MM.1S (cell line): ENCODE measurements at regions not wholly inside any gene's neighbourhood (a gene's known extent, or its start where the extent isn't known, plus 50 kb on each side); places are given as distances from the start of the nearest gene placed in this dataset.

Source experiments
- DNase-seq: peaks from one replicate; pipeline ENCODE4 v3.0.0-alpha.2; 2015
- H2AFZ ChIP-seq: fragments of 300-600 bp; sonication (generic); 2 replicates; pipeline ENCODE4 v1.6.0; 2016; ENCODE audit warnings: antibody characterized with exemption, low read length
- H3F3A ChIP-seq: fragments of 300-600 bp; sonication (generic); 2 replicates; pipeline ENCODE4 v1.6.1; 2016; ENCODE audit warnings: mild to moderate bottlenecking, antibody characterized with exemption, low read length, moderate library complexity, mixed read lengths; ENCODE audit not compliant: insufficient read depth
- H3K27ac ChIP-seq: fragments of 300-600 bp; sonication (generic); 2 replicates; pipeline ENCODE4 v1.5.1; 2016; ENCODE audit warnings: mild to moderate bottlenecking, low read length
- H3K27me3 ChIP-seq: fragments of 300-600 bp; sonication (generic); replicated peaks from 2 replicates; pipeline ENCODE4 v1.6.0; 2016; ENCODE audit warnings: low read length; ENCODE audit not compliant: insufficient read depth
- H3K36me3 ChIP-seq: fragments of 300-600 bp; sonication (generic); replicated peaks from 2 replicates; pipeline ENCODE4 v1.6.1; 2016; ENCODE audit warnings: mild to moderate bottlenecking, low read length, mixed read lengths; ENCODE audit not compliant: insufficient read depth
- H3K4me1 ChIP-seq: fragments of 300-600 bp; sonication (generic); 2 replicates; pipeline ENCODE4 v1.6.1; 2016; ENCODE audit warnings: low read length, mixed read lengths
- H3K4me2 ChIP-seq: fragments of 300-600 bp; sonication (generic); 2 replicates; pipeline ENCODE4 v1.6.0; 2016; ENCODE audit warnings: low read depth, low read length
- H3K4me3 ChIP-seq: fragments of 300-600 bp; sonication (generic); 2 replicates; pipeline ENCODE4 v1.5.1; 2016; ENCODE audit warnings: low read length, mixed read lengths
- H3K79me2 ChIP-seq: fragments of 300-600 bp; sonication (generic); 2 replicates; pipeline ENCODE4 v1.6.1; 2016; ENCODE audit warnings: mixed run types, low read length, mixed read lengths
- H3K9ac ChIP-seq: fragments of 300-600 bp; sonication (generic); 2 replicates; pipeline ENCODE4 v1.6.1; 2016; ENCODE audit warnings: low read length, mixed read lengths
- H3K9me2 ChIP-seq: fragments of 300-600 bp; sonication (generic); replicated peaks from 2 replicates; pipeline ENCODE4 v1.6.1; 2016; ENCODE audit warnings: mild to moderate bottlenecking, low read length, mixed read lengths; ENCODE audit not compliant: insufficient read depth
- H3K9me3 ChIP-seq: fragments of 300-600 bp; sonication (generic); replicated peaks from 2 replicates; pipeline ENCODE4 v1.6.1; 2016; ENCODE audit warnings: mild to moderate bottlenecking, low read length, mixed read lengths; ENCODE audit not compliant: insufficient read depth
- H4K20me1 ChIP-seq: fragments of 300-600 bp; sonication (generic); 2 replicates; pipeline ENCODE4 v1.6.1; 2016; ENCODE audit warnings: mild to moderate bottlenecking, low read length, moderate library complexity, mixed read lengths; ENCODE audit not compliant: insufficient read depth
- EZH2 ChIP-seq: fragments of 300-600 bp; sonication (generic); optimal IDR thresholded peaks from 2 replicates; pipeline ENCODE3; 2017; ENCODE audit warnings: low read depth, mild to moderate bottlenecking, antibody characterized with exemption, low read length, mixed read lengths
- EZH2phosphoT487 ChIP-seq: fragments of 300-600 bp; sonication (generic); IDR thresholded peaks from 2 replicates; pipeline ENCODE4 v1.6.1; 2018; ENCODE audit warnings: antibody characterized with exemption, low read length
- TF ChIP-seq, protein P1 (sequence below): fragments of 300-600 bp; sonication (generic); IDR thresholded peaks from 2 replicates; pipeline ENCODE4 v1.5.1; 2016; ENCODE audit warnings: antibody characterized with exemption, low read length, mixed read lengths

DNA sequence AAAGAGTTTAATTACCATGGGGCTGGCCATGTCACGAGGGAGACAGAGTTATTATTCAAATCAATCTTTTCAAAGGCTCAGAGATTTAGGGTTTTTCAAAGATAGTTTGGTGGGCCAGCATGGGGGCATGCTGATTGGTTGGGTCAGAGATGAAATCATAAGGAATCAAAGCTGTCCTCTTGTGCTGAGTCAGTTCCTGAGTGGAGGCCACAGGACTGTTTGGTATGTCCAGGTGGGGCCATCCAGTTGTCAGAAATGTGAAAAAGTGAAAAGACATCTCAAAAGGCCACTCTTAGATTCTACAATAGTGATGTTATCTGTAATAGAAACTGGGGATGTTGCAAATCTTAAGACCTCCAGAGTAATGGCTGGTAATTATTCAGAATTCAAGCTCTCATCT is 288.6 kb downstream of the EN1 start:
- Histone ChIP-seq H3K4me1 (no peaks in the 10 kb centered on the region), H3K4me3 (no peak overlapping the region), H3K9me2 (no peaks in the 10 kb centered on the region), H3K4me2 (no peak overlapping the region), H3K9me3 (no peaks in the 10 kb centered on the region), H3K27me3 (no peaks in the 10 kb centered on the region), H3F3A (no peaks in the 10 kb centered on the region), H3K36me3 (no peaks in the 10 kb centered on the region), H3K9ac (no peak overlapping the region), H3K79me2 (no peaks in the 10 kb centered on the region), H3K27ac (no peak overlapping the region), H2AFZ (no peak overlapping the region), H4K20me1 (no peaks in the 10 kb centered on the region)
- DNase-seq: no peak
- TF ChIP-seq EZH2phosphoT487 (no peak), EZH2 (no peak)
- TF ChIP-seq, protein P1, sequence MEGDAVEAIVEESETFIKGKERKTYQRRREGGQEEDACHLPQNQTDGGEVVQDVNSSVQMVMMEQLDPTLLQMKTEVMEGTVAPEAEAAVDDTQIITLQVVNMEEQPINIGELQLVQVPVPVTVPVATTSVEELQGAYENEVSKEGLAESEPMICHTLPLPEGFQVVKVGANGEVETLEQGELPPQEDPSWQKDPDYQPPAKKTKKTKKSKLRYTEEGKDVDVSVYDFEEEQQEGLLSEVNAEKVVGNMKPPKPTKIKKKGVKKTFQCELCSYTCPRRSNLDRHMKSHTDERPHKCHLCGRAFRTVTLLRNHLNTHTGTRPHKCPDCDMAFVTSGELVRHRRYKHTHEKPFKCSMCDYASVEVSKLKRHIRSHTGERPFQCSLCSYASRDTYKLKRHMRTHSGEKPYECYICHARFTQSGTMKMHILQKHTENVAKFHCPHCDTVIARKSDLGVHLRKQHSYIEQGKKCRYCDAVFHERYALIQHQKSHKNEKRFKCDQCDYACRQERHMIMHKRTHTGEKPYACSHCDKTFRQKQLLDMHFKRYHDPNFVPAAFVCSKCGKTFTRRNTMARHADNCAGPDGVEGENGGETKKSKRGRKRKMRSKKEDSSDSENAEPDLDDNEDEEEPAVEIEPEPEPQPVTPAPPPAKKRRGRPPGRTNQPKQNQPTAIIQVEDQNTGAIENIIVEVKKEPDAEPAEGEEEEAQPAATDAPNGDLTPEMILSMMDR: no peak

- TF ChIP-seq EZH2: no peak
- no peak for TF ChIP-seq EZH2phosphoT487
- TF ChIP-seq, protein P1: no peak
- no peak overlapping the region for H2AFZ ChIP-seq
- H3K36me3 ChIP-seq: no peaks in the 10 kb centered on the region
- no peak overlapping the region for H3K27ac ChIP-seq
- no peak overlapping the region for H3K4me2 ChIP-seq
- no peaks in the 10 kb centered on the region for H3K4me1 ChIP-seq
- H4K20me1 ChIP-seq: no peaks in the 10 kb centered on the region
- H3K27me3 ChIP-seq: no peaks in the 10 kb centered on the region
- no peak overlapping the region for H3K9ac ChIP-seq
- H3K79me2 ChIP-seq: no peaks in the 10 kb centered on the region
- no peaks in the 10 kb centered on the region for H3K9me2 ChIP-seq
- DNase-seq: no peak
- no peaks in the 10 kb centered on the region for H3F3A ChIP-seq
- H3K9me3 ChIP-seq: no peaks in the 10 kb centered on the region
- H3K4me3 ChIP-seq: no peak overlapping the region
Measured at GRCh38 chr2:118557791-118558190, 289.7 kb downstream of the EN1 start.

DNA sequence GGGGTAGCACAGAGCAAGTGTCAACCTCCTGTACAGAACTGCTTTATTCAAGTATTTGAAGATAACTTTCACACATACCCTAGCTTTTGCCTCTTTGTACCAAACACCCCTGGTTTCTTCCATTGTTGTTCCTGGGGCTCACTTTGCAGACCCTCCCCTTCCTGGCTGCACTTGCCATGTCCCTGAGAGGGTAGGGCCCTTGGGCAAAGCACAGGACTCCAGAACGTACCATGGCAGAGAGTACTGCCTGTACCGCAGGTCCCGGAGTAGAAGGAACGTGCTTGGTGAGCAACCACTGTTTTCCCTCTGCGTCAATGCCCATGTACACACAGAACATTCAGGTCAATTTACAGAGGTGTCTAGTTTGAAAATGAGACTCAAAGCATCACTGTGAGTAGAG is 290.4 kb downstream of the EN1 start:
- Histone ChIP-seq H3K79me2 (no peaks in the 10 kb centered on the region), H3K4me3 (no peak overlapping the region), H4K20me1 (no peaks in the 10 kb centered on the region), H2AFZ (no peak overlapping the region), H3K36me3 (no peaks in the 10 kb centered on the region), H3K27ac (no peak overlapping the region), H3K9me3 (no peaks in the 10 kb centered on the region), H3K4me1 (no peaks in the 10 kb centered on the region), H3F3A (no peaks in the 10 kb centered on the region), H3K9me2 (no peaks in the 10 kb centered on the region), H3K9ac (no peak overlapping the region), H3K27me3 (no peaks in the 10 kb centered on the region), H3K4me2 (no peak overlapping the region)
- DNase-seq: no peak
- no peak for TF ChIP-seq EZH2phosphoT487
- TF ChIP-seq, protein P1: no peak
- TF ChIP-seq EZH2: no peak

DNA sequence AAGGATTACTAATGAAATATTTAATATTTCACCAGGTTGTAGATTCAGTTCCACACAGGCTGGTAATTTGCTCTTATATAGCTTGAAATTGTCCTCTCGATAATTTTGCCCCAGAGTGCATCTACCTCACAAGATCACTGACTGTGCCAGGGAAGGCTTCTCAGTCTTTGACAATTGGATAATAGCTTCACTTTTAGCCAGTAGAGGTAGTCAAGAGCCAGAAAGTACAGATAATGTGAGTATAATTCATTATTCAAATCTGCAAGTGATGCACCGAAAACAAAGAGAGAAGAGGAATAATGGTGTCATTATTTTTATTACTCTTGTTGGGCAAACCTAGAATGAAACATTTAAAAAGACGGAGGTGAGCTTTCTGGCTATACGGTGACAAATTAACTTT is 292.8 kb downstream of the EN1 start:
- DNase-seq: no peak
- TF ChIP-seq, protein P1: no peak
- TF ChIP-seq EZH2phosphoT487 (no peak), EZH2 (no peak)

More for the DNA sequence above, 292.8 kb downstream of the EN1 start:
- H3K4me2 ChIP-seq: no peak overlapping the region
- H3K36me3 ChIP-seq: no peaks in the 10 kb centered on the region
- H3K9ac ChIP-seq: no peak overlapping the region
- H3K4me3 ChIP-seq: no peak overlapping the region
- no peaks in the 10 kb centered on the region for H3F3A ChIP-seq
- no peak overlapping the region for H3K27ac ChIP-seq
- no peaks in the 10 kb centered on the region for H3K9me2 ChIP-seq
- H4K20me1 ChIP-seq: no peaks in the 10 kb centered on the region
- H2AFZ ChIP-seq: no peak overlapping the region
- H3K27me3 ChIP-seq: no peaks in the 10 kb centered on the region
- H3K9me3 ChIP-seq: no peaks in the 10 kb centered on the region
- no peaks in the 10 kb centered on the region for H3K4me1 ChIP-seq
- no peaks in the 10 kb centered on the region for H3K79me2 ChIP-seq
